ENCODE measurements at regions not wholly inside any gene's neighbourhood (a gene's known extent, or its start where the extent isn't known, plus 50 kb on each side); places are given as distances from the start of the nearest gene placed in this dataset.
"Not testable (repeated sequence)": the region's sequence is repeated elsewhere in the genome, so short reads cannot be mapped to it uniquely, and the experiment has no call there.

DNA sequence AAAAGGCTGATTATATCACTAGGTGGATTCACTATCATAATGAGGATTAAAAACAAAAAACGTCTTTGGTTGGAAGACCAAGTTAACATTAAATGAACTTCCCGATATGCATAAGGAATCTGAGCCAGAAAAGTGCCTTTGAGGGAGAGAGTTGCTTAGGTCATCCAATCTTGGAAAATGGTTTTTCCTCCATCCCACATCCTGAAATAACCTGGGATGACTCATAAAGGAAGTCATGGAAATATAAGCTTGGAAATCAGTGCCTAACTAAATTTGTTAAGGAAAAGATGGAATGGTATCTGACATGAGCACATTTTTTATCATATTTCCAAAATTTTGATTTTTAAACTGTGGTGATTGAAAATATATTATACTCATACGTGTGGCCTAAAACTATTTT lies 66.0 kb downstream of the KBTBD8 start:
- DNase-seq, result no peak

DNA sequence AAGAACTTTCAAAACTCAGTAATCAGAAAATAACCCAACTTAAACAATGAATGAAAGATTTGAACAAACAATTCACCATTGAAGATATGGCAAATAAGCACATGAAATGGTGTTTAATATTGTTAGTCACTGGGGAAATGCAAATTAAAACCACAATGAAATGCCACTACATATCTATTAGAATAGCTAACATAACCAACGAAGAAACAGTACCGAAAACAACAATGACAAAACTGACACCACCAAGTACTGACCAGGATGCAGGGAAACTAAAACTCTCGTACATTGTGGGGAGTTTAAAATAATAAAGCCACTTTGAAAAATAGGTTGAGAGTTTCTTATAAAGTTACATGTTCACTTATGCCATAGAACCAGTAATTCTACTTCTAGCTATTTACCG lies 69.1 kb downstream of the KBTBD8 start:
- DNase-seq, result no peak

- DNase-seq, result not testable (repeated sequence)
Measured at GRCh38 chr3:67072640-67073039, 74.5 kb downstream of the KBTBD8 start.

- DNase-seq, result no peak
Measured at GRCh38 chr3:67073812-67074211, 75.7 kb downstream of the KBTBD8 start.

DNA sequence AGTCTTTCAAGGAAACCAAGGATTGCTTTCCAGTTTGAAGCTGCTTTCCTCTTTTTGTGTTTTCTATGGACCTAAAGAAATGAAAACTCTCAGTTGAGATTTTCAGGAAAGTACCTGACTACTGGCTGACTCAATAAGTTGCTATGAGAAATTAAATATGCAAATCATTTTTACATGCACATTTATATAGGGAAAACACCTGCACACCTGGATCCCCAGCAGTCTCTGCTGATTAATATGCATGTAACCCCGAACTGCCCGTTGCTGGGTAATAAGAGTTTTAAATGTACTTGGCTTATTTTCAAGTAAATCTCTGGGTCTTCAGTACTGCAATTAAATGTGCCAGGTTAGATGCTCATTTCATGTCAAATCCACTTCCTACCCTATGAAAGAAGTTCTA lies 77.2 kb downstream of the KBTBD8 start:
- DNase-seq, result no peak

- no peak for DNase-seq
Measured at GRCh38 chr3:67076607-67077006, 78.5 kb downstream of the KBTBD8 start.

GRCh38 chr3:67077656-67078055 lies 79.5 kb downstream of the KBTBD8 start:
- DNase-seq, result peak; percentile 81

GRCh38 chr3:67082533-67083024 lies 84.5 kb downstream of the KBTBD8 start:
- no peak for DNase-seq

DNA sequence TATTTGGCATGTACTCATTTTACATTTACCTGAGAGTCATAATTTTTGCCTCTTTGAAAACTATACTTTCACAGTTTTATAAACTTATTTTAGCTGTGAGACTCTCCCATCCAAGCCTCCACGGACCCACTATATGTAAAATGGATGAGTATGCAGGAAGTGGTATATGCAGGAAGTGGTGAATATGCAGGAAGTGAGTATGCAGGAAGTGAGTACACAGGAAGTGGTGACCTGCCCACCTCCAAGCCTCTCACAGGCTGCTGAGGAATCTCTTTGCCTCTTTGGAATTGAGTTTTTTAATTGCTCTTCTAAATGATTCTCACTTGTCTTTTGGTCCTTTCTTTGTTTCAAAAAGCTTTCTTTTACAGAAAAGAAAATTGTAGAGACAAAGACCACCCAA lies 85.2 kb downstream of the KBTBD8 start:
- DNase-seq, result peak; percentile 84

DNA sequence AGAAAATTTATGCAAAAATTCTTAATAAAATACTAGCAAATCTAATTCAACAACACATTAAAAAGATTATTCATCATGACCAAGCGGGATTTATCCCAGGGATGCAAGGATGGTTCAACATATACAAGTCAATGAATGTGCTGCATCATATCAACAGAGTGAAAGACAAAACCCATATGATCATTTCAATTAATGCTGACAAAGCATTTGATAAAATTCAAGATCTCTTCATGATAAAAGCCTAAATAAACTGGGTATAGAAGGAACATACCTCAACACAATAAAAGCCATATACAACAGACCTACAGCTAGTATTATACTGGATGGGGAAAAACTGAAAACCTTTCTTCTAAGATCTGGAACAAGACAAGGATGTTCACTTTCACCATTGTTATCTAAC lies 89.7 kb downstream of the KBTBD8 start:
- no peak for DNase-seq

DNA sequence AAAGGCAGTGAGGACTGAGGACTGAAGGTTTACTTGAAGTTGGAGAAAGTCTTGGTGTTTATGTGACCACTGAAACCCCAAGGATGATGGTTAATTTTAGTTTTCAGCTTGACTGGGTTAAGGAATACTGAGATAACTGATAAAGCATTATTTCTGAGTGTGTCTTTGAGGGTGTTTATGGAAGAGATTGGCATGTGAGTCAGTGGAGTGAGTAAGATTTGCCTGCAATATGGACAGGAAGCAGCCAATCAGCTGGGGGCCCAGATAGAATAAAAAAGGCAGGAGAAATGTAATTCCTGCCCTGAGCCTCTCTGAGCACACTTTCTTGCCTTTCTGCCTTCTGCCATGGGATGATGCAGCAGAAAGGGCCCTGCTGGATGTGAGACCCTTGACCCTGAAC lies 92.4 kb downstream of the KBTBD8 start:
- DNase-seq, result peak; percentile 85

DNA sequence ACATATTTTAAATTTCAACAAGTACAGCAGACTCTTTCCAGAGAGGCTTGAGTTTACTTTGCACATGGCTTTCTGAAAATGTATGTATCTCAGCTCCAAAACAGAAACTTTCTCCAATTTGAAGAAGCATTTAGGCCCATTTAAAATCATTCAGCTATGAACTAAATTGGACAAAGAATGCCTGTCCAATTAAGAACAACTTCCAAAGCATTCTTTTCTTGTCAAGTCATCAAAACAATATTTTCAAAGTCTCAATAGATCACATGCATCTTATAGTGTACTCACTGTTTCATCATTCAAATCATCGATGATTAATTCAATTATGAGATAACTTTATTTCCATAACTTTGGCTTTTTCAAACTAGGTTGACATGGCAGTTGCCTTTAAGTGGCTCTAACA lies 95.2 kb downstream of the KBTBD8 start:
- peak; percentile 29 for DNase-seq

- no peak for DNase-seq
Measured at GRCh38 chr3:67094167-67094566, 96.1 kb downstream of the KBTBD8 start.

- DNase-seq, result no peak
Measured at GRCh38 chr3:67094774-67095173, 96.7 kb downstream of the KBTBD8 start.

- DNase-seq, result no peak
Measured at GRCh38 chr3:67104388-67104787, 106.3 kb downstream of the KBTBD8 start.

GRCh38 chr3:67106874-67107273 lies 108.8 kb downstream of the KBTBD8 start:
- DNase-seq, result no peak

DNA sequence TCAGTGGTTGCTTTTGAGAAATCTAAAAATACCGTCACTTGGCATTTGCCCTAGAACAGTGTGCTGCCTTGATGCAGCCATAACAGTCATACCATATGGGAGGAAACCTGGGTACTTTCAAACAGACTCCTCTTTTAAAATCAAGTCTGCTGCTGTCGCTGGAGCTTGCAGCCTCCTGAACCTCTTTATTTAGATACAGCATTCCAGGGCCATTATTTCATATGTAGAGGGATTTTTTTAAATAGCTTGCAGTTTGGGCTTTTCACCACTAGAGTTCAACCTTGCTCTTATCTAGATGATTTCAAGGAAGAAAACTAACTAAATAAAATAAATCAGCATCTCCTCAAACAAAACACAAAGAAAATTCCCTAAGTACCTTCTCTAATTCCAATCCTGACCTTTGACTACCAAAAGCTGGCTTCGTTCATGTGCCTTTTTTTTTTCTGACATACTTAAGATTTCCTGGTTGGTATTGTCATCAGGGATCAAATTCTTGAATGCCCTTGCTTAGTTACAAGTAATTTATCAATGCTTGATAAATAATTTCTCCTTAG lies 111.6 kb downstream of the KBTBD8 start:
- peak; percentile 79 for DNase-seq

GRCh38 chr3:67113802-67114407 lies 115.8 kb downstream of the KBTBD8 start:
- DNase-seq, result peak; percentile 89

DNA sequence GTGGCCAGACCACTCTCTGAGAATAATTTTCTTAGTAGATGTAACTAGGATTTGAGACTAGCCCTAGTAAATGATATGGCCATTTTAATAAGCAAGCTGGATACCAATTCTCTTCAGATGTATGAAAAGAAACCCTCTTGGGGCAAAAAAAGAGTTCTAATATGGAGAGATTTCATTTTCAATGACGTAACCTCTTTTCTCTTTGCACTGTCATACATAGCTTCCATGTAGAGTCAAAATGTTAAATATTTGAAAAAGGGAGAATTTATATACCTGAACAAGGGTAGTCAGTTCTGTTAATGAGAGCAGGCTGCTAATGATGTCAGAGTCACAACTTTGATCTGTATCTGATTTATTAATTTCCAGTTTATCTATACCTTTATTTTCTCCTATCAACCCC lies 120.0 kb downstream of the KBTBD8 start:
- DNase-seq, result no peak

- no peak for DNase-seq
Measured at GRCh38 chr3:67118635-67119034, 120.5 kb downstream of the KBTBD8 start.

DNA sequence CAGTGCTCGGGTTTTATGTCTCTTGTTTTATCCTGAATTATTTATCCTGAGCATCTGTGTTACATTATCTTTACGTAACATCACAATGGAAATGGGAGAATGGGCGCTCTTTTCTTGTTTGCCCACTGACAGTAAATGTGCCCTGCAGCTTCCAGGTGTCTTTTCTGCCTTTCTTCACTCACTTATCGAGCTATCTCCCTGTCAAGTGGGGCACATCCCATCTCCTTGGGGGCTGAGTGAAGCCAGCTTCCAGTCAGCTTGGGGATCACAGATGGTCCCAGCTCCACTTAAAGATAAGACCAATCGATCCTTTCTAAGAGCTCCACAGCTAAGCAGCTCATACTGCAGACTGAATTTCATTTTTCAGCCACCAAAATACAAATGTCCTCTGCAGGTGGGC lies 125.8 kb downstream of the KBTBD8 start:
- DNase-seq, result no peak

GRCh38 chr3:67127254-67127653 lies 129.1 kb downstream of the KBTBD8 start:
- no peak for DNase-seq

GRCh38 chr3:67142432-67142831 lies 144.3 kb downstream of the KBTBD8 start:
- DNase-seq, result no peak

- DNase-seq, result no peak
Measured at GRCh38 chr3:67145738-67146137, 147.6 kb downstream of the KBTBD8 start.

GRCh38 chr3:67154429-67154828 lies 156.3 kb downstream of the KBTBD8 start:
- no peak for DNase-seq

Measured in HCEC 1CT (cell line).